NCI-H748 treated with DMSO at 0.1 percent for 48 hours (cell line): ENCODE measurements at regions not wholly inside any gene's neighbourhood (a gene's known extent, or its start where the extent isn't known, plus 50 kb on each side); places are given as distances from the start of the nearest gene placed in this dataset.
A peak's percentile ranks its signal among the peaks of the same experiment; 100 is the strongest.

Experiments
- DNase-seq: peaks from one replicate; lab custom pipeline; 2025; lab: John Stamatoyannopoulos, UW

GRCh38 chr1:177789956-177790355 lies 179.9 kb downstream of the SEC16B start:
- DNase-seq: no peak

DNA sequence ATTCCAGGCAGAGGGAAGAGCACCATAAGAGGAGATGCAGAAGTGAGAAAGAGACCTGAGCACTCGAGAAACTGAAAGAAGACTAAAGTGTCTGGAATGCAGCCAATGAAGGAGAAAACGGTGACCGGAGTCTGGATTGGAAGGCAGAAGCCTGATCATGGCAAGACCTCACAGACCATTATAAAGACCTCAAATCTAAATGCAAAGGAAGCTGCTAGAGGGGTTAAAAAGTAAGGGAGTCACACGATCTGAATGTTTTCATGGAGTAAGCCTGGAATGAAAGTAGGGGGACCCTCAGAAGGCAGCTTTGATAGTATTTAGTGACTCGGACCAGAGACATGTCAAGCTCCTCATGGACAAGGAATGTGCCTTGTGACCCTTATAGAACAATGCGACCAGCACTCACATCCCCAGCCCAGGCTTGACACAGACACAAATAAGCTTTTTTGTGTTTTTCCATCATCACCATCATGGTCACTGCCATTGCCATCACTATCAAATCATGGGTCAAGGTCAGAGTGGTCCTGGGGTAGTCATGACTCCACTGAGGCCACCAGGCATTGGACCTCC lies 183.6 kb downstream of the SEC16B start:
- no peak for DNase-seq

GRCh38 chr1:177784936-177785335 lies 184.9 kb downstream of the SEC16B start:
- no peak for DNase-seq

DNA sequence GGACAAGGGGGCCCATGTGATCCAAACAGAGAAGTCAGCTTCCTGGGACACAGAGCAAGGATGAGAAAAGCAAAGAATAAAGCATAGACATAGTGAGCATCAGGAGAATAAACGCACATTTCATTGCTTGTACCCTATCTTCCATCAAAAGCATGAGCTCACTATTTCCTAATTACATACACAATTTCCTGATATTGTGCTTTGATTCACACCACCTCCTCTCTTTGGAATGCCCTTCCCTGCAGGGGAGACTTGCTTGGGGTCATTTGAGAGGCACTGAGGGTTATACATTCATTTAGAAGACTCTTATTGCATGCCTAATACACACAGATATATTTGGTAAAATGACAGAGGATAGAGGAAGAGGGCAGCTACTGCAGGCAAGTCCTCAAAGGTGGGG lies 185.4 kb downstream of the SEC16B start:
- no peak for DNase-seq

GRCh38 chr1:177783051-177783450 lies 186.8 kb downstream of the SEC16B start:
- DNase-seq: no peak

DNA sequence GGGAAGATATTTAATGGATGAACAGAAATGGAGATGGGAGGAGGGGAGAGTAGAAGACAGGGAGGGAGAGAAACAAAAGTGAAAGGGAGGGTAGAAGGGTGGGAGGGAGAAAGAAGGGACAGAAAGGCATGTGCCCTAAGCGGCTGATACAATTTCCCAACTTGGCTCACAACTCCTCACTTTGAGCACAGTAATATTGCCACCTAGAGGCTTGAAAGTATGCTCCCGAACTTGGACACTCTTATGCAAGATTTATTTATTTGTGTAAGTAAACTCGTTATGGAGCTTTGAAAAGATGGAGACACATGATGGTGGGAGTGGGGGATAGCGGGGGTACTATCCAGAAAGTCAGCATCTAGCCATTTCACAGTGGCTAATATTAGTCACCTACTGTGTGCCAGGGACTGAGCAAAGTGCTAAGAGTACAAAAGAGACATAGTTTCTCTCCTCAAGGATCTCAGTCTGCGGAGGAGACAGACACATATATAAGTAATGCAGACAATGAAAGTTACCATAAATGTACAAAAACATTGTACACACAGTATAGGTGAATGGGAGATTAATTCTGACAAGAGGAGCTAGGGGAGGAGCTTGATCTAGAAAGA lies 189.7 kb downstream of the SEC16B start:
- peak; percentile 56 for DNase-seq

GRCh38 chr1:177779166-177779965 lies 190.5 kb downstream of the SEC16B start:
- no peak for DNase-seq

GRCh38 chr1:177775924-177776323 lies 193.9 kb downstream of the SEC16B start:
- no peak for DNase-seq

DNA sequence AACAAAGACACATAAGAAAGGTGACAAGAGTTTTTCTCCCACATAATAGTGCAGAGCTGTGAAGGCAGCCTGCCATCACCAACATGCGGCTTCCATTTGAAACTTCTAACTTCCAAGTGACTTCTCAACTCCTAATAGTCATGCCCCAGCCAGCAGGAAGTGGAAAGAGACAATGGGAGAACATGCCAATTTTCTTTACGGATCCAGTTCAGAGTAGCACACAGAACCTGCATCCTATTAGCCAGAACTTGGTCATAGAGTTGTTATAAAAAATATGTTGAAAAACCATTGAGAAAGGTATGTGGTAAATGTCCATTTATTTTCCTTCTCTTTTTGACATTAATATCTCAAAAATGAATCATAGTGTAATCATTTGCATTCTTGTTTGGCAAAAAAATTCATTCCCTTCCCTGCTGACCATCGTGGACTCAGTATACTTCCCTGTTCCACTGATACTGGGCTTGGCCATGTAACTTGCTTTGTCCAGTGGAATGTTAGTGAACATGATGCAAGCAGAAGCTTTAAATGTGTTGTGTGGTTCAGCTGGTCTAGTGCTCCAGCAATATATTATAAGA lies 197.4 kb downstream of the SEC16B start:
- DNase-seq: no peak

DNA sequence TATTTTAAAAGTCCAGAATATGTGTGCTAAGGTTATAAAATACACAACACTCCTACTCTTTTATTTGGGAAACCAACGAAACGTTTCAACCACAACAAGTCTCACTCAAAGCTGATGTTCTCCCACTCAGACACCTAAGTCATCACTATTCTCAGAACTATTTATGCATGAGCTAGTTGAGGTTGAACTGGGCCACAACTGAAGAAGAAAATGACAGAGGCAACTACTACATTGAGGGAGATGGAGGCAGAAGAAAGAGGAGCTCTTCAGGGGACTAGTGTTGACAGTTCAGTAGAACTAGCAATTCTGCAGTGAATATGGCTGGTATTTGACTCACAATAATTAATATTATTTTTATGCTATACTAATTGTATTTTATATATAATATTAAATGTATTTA lies 198.2 kb downstream of the SEC16B start:
- DNase-seq: no peak

- no peak for DNase-seq
These were observed 199.8 kb downstream of the SEC16B start for GRCh38 chr1:177770096-177770495.

DNA sequence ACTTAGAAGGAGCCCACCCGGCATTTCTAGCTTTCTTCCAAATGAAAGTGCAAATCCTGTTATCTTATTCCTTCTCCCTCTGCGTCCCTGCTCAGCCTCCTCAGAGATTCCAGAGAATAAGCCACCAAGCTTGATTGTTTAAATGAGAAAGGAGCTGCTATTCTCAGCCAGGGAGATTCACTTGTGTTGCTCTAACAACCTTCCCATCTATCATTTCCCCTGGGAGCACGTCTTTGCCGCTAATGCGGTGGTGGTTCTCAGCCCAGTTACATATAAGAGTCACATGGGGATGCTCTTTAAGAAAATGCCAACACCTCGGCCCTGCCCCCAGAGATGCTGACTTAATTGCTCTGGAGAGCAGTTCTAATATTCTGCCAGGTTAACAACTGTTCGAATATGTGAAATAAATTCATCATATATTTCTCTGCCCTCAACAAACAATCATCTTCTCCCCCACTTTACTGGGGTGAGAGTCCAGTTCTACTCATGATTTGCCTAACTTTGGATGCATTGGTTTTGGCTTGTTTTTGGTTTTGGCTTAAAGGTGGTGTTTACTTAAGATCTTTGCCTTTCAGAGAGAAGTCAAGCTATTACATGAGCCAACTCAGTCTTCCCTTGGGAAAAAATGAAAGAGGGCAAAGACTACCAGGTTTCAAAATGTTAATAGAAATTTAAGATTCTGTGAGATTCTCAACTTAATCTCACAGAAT lies 213.9 kb downstream of the SEC16B start:
- DNase-seq: no peak

- DNase-seq: no peak
These were observed 215.3 kb downstream of the SEC16B start for GRCh38 chr1:177754603-177755002.

DNA sequence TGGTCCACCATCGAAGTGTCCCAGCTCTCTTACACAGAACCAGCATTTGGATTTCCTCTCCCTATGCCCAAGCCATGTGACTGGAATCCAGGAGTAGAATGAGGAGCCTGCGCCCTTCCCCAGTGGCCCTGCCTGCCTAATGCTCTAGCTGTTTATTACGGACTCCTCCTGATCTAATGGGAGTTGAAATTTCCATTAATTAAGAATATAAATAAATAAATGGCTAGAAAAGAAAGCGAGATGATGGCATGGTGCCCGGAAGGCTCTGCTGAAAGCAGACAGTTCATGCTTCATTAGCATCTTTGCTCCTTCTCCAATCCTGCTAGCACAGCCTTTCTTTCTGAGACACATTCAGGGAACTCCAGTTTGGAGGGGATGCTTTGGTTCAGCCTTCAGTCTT lies 216.2 kb downstream of the SEC16B start:
- no peak for DNase-seq

GRCh38 chr1:177748080-177748801 lies 221.6 kb downstream of the SEC16B start:
- DNase-seq: no peak

- DNase-seq: no peak
These were observed 223.7 kb downstream of the SEC16B start for GRCh38 chr1:177746155-177746554.

- no peak for DNase-seq
These were observed 225.0 kb downstream of the SEC16B start for GRCh38 chr1:177744906-177745305.

GRCh38 chr1:177741476-177741875 lies 228.4 kb downstream of the SEC16B start:
- no peak for DNase-seq

- no peak for DNase-seq
These were observed 230.1 kb downstream of the SEC16B start for GRCh38 chr1:177739780-177740179.

GRCh38 chr1:177737456-177737855 lies 232.4 kb downstream of the SEC16B start:
- DNase-seq: no peak

- DNase-seq: no peak
These were observed 237.7 kb downstream of the SEC16B start for GRCh38 chr1:177732178-177732577.

GRCh38 chr1:177729646-177730045 lies 240.2 kb downstream of the SEC16B start:
- no peak for DNase-seq
